SJCRH30 (cell line): ENCODE measurements at regions not wholly inside any gene's neighbourhood (a gene's known extent, or its start where the extent isn't known, plus 50 kb on each side); places are given as distances from the start of the nearest gene placed in this dataset.
"Not testable (repeated sequence)": the region's sequence is repeated elsewhere in the genome, so short reads cannot be mapped to it uniquely, and the experiment has no call there.

ENCODE experiments used
- DNase-seq, 2 experiments: peaks; one replicate each; pipeline ENCODE4 v3.0.0-alpha.2; 2015 to 2020
- H3K27ac ChIP-seq: fragments of 250-450 bp; sonication (Bioruptor Pico); 2 replicates; pipeline ENCODE4 v1.5.1; 2020; ENCODE audit warnings: mild to moderate bottlenecking, moderate library complexity
- H3K27me3 ChIP-seq: fragments of 250-450 bp; sonication (Bioruptor Pico); 2 replicates; pipeline ENCODE4 v1.5.1; 2020; ENCODE audit warnings: mild to moderate bottlenecking, moderate library complexity
- H3K36me3 ChIP-seq: fragments of 250-450 bp; sonication (Bioruptor Pico); 2 replicates; pipeline ENCODE4 v1.5.1; 2020; ENCODE audit warnings: mild to moderate bottlenecking, moderate library complexity
- H3K4me1 ChIP-seq: fragments of 250-450 bp; sonication (Bioruptor Pico); 2 replicates; pipeline ENCODE4 v1.5.1; 2020; ENCODE audit warnings: mild to moderate bottlenecking, moderate library complexity
- H3K4me3 ChIP-seq: fragments of 250-450 bp; sonication (Bioruptor Pico); 2 replicates; pipeline ENCODE4 v1.5.1; 2020; ENCODE audit warnings: mild to moderate bottlenecking, moderate library complexity
- H3K9me3 ChIP-seq: fragments of 250-450 bp; sonication (Bioruptor Pico); replicated peaks from 2 replicates; pipeline ENCODE4 v1.5.1; 2020; ENCODE audit warnings: mild to moderate bottlenecking, moderate library complexity

DNA sequence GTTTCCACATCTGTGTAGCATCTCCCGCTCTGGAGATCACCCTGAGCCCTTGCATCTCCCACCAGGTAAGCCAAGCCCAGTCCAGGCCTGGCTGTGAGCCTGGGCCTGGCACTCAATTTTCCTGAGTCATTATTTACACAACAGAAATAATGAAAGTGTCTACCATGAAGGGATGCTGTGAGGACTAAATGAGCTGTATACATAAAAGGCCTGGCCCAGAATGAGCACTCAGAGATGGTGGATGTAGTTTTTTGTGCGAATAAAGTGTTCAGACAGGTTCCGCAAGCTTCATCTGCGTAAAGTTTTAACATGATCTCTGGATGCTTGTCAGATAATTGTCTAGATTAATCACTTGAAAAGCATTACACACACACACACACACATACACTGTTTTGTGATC lies 50.2 kb upstream of the IGFBPL1 start:
- not testable (repeated sequence) for H3K27me3 ChIP-seq, H3K4me3 ChIP-seq, H3K9me3 ChIP-seq, DNase-seq, H3K36me3 ChIP-seq, H3K4me1 ChIP-seq, H3K27ac ChIP-seq
